HG02981 (cell line): ENCODE measurements at regions not wholly inside any gene's neighbourhood (a gene's known extent, or its start where the extent isn't known, plus 50 kb on each side); places are given as distances from the start of the nearest gene placed in this dataset.
"Not testable (repeated sequence)": the region's sequence is repeated elsewhere in the genome, so short reads cannot be mapped to it uniquely, and the experiment has no call there.

Source experiments
- ATAC-seq: cut with Tn5 transposase; IDR thresholded peaks from one replicate; pipeline ENCODE4 v1.9.1; 2021; ENCODE audit warnings: mild to moderate bottlenecking, moderate library complexity; ENCODE audit not compliant: unreplicated experiment

- ATAC-seq = not testable (repeated sequence)
Observed at GRCh38 chr5:92271750-92272149, 888.6 kb upstream of the ARRDC3 start.

GRCh38 chr5:92268343-92268742 lies 885.2 kb upstream of the ARRDC3 start:
- no peak for ATAC-seq

- ATAC-seq = no peak
Observed at GRCh38 chr5:92267830-92268229, 884.7 kb upstream of the ARRDC3 start.

- no peak for ATAC-seq
Observed at GRCh38 chr5:92265804-92266203, 882.7 kb upstream of the ARRDC3 start.

GRCh38 chr5:92255605-92256004 lies 872.5 kb upstream of the ARRDC3 start:
- ATAC-seq = not testable (repeated sequence)

GRCh38 chr5:92248518-92248917 lies 865.4 kb upstream of the ARRDC3 start:
- no peak for ATAC-seq

GRCh38 chr5:92242170-92242569 lies 859.1 kb upstream of the ARRDC3 start:
- no peak for ATAC-seq

GRCh38 chr5:92237896-92238295 lies 854.8 kb upstream of the ARRDC3 start:
- no peak for ATAC-seq

GRCh38 chr5:92222449-92222848 lies 839.3 kb upstream of the ARRDC3 start:
- no peak for ATAC-seq

GRCh38 chr5:92216852-92217251 lies 833.7 kb upstream of the ARRDC3 start:
- ATAC-seq = not testable (repeated sequence)

GRCh38 chr5:92215116-92215515 lies 832.0 kb upstream of the ARRDC3 start:
- ATAC-seq = no peak

GRCh38 chr5:92208265-92208664 lies 825.1 kb upstream of the ARRDC3 start:
- ATAC-seq = no peak

- ATAC-seq = no peak
Observed at GRCh38 chr5:92207151-92207550, 824.0 kb upstream of the ARRDC3 start.

- no peak for ATAC-seq
Observed at GRCh38 chr5:92206681-92207080, 823.6 kb upstream of the ARRDC3 start.

GRCh38 chr5:92199035-92199434 lies 815.9 kb upstream of the ARRDC3 start:
- ATAC-seq = not testable (repeated sequence)

- no peak for ATAC-seq
Observed at GRCh38 chr5:92181656-92182055, 798.5 kb upstream of the ARRDC3 start.

GRCh38 chr5:92180391-92180790 lies 797.3 kb upstream of the ARRDC3 start:
- ATAC-seq = no peak

- ATAC-seq = no peak
Observed at GRCh38 chr5:92179651-92180050, 796.5 kb upstream of the ARRDC3 start.

- no peak for ATAC-seq
Observed at GRCh38 chr5:92177926-92178487, 794.9 kb upstream of the ARRDC3 start.

GRCh38 chr5:92163906-92164305 lies 780.8 kb upstream of the ARRDC3 start:
- no peak for ATAC-seq

- ATAC-seq = no peak
Observed at GRCh38 chr5:92147798-92148197, 764.7 kb upstream of the ARRDC3 start.

- ATAC-seq = no peak
Observed at GRCh38 chr5:92147266-92147665, 764.1 kb upstream of the ARRDC3 start.

- ATAC-seq = no peak
Observed at GRCh38 chr5:92145852-92146251, 762.7 kb upstream of the ARRDC3 start.
